HG02884 (cell line): ENCODE measurements at regions not wholly inside any gene's neighbourhood (a gene's known extent, or its start where the extent isn't known, plus 50 kb on each side); places are given as distances from the start of the nearest gene placed in this dataset.

Experiments
- ATAC-seq: cut with Tn5 transposase; IDR thresholded peaks from one replicate; pipeline ENCODE4 v1.9.1; 2021; ENCODE audit warnings: mild to moderate bottlenecking, moderate library complexity; ENCODE audit not compliant: unreplicated experiment

DNA sequence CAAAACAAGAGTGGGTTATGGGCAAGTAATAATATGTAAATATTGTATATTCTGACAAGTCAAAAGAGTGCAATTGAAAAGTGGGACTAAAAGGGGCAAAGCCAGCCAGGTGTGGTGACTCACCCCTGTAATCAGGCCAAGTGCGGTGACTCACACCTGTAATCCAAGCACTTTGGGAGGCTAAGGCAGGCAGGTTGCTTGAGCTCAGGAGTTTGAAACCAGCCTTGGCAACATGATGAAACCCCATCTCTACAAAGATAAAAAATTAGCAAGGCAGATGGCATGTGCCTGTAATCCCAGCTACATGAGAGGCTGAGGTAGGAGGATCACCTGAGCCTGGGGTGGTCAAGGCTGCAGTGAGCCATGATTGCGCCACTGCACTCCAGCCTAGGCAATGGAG, 304.0 kb downstream of the HHIPL2 start:
- ATAC-seq, result no peak

GRCh38 chr1:222242492-222242891, 305.4 kb downstream of the HHIPL2 start:
- ATAC-seq, result no peak

DNA sequence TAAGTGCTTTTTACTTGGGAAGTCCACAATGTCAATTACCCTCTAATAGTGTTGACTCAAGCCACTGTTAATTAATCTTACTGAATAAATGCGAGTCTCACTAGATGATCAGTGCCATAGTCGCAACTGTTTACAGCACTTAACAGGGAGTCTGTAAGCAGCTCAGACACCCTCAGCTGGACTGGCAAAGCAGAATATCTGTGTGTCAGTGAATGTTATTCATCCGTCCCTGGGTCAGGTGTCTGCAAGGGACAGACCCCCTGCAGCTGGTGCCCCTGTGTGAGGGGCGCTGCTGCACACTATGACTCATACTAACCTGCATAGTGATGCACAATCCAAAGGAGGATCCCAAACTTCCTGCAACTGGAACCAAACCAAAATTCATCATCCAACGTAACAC, 306.5 kb downstream of the HHIPL2 start:
- no peak for ATAC-seq

DNA sequence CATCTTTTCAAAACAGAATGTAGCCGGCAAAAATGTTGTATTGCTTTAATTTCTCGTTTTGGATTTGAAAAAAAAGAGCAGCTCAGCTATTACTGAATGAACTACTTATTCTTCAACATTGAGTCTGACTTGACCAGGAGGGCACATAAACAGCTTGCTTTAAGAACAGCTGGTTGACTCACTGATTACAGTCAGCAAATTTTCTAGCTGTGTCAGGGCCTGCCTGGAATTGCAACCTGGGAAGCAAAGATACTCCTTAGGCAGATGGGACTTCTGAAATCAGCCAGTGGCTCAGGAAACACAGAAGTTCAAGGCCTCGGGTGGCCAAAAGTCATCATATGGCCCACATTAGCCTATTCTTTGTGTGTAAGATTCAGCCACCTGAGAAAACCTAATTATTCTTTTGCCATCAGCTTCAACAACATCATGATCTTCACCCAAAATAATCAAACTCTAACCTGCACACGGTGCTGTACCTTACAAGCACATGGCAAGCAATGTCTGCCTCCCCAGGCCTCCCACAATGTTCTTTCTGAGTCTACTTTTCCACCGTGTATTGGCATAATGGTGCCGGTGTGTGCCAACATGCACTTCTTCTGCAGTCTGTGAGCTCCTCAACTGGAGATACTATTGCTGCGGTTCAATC, 307.2 kb downstream of the HHIPL2 start:
- no peak for ATAC-seq

DNA sequence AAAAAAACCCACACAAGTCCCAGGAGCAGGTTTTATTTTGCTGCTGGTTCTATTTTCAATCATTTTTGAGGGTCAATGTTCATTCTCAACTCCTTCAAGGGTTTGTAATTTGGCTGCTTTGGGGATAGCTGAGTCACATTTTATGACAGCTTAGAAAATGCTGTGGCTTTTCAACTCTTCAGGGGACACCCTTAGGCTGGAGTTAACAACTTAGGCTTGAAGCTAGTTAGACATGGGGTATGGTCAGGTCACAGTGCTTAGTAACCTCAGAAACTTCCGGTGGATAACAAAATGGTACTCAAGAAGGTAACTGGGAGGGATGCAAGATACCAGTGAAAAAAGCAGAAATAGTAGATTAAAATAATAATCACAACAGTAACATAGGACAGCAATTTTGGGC, 308.8 kb downstream of the HHIPL2 start:
- no peak for ATAC-seq

GRCh38 chr1:222234351-222234750, 313.6 kb downstream of the HHIPL2 start:
- ATAC-seq, result no peak

- ATAC-seq, result no peak
Measured at GRCh38 chr1:222233444-222234158, 314.3 kb downstream of the HHIPL2 start.

DNA sequence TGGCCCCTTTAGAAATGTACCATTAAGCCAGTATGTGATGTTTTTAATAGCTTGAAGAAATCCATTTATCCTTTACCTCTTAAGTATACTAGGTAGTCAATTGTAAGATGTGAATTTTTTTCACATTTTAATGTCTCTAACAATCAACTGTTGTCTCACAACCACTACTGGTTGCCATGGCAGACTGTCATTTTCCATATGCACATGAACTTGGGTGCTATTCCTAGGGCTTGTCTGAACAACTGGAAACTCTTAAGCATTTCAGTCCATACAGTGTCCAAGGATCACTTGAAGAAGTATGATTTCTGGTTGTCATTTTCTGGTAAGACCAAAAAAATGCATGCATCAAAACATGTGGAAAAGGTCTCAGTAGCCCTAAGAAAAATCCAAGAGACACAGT, 315.1 kb downstream of the HHIPL2 start:
- no peak for ATAC-seq

GRCh38 chr1:222229672-222230312, 318.1 kb downstream of the HHIPL2 start:
- ATAC-seq, result no peak

DNA sequence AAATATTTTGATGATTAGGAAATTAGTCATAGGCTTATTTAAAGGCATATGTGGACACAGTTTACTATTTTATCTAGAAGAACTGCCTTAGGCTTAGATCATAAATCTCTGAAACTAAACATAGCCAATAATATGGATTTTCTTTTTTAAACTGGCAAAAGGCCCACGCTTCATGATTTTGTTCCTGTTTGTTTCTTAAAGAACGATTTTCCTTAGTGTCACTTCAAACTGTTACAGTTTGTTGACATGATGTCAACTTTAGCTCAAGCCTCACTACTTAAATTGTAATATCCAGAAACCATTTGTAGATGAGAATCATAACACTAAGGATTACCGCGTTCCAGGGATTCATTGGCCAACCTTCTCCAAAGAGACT, 322.6 kb downstream of the HHIPL2 start:
- no peak for ATAC-seq

GRCh38 chr1:222224636-222225315, 323.1 kb downstream of the HHIPL2 start:
- ATAC-seq, result no peak

- ATAC-seq, result no peak
Measured at GRCh38 chr1:222224156-222224555, 323.7 kb downstream of the HHIPL2 start.

- no peak for ATAC-seq
Measured at GRCh38 chr1:222223010-222223409, 324.9 kb downstream of the HHIPL2 start.

GRCh38 chr1:222216255-222216754, 331.6 kb downstream of the HHIPL2 start:
- ATAC-seq, result no peak

- ATAC-seq, result no peak
Measured at GRCh38 chr1:222210776-222211175, 337.1 kb downstream of the HHIPL2 start.

GRCh38 chr1:222204475-222204874, 343.4 kb downstream of the HHIPL2 start:
- ATAC-seq, result no peak

- ATAC-seq, result no peak
Measured at GRCh38 chr1:222202831-222203230, 345.1 kb downstream of the HHIPL2 start.

- ATAC-seq, result no peak
Measured at GRCh38 chr1:222196736-222197135, 351.2 kb downstream of the HHIPL2 start.

GRCh38 chr1:222196288-222196687, 351.6 kb downstream of the HHIPL2 start:
- ATAC-seq, result no peak

DNA sequence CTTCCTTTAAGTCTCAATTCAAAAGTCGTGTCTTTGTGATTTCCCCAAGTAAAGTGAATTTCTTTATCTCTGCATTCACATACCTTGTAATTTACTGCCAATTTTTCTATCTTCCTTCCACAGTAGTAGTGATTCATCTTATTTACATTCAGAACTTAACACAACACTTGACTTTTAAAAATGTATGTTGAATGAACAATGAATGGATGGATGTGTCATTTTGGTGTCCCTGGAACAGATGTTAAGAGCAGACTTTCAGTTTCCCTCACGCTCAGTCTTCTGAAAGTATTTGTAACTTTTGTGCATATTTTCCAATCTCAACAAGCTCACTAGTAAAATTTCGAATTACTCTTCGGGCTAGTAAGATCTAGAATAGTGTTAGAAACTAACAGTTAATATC, 352.0 kb downstream of the HHIPL2 start:
- ATAC-seq, result no peak

GRCh38 chr1:222189218-222189617, 358.7 kb downstream of the HHIPL2 start:
- no peak for ATAC-seq
